ENCODE measurements at regions not wholly inside any gene's neighbourhood (a gene's known extent, or its start where the extent isn't known, plus 50 kb on each side); places are given as distances from the start of the nearest gene placed in this dataset.
A peak's percentile ranks its signal among the peaks of the same experiment; 100 is the strongest.

- POLR2A ChIA-PET (ENCODE audit: partially characterized antibody) = no interaction called here
- Histone ChIP-seq H2BK120ac (replicated peaks; ENCODE audit: low read depth, low read length) (no peak overlapping the region), H4K91ac (replicated peaks; ENCODE audit: insufficient read length, low read length) (no peak overlapping the region), H3K9me3 (ENCODE audit: insufficient read depth in 2 of 2, low read depth in 1 of 2, low read length in 1 of 2) (no peaks in the 10 kb centered on the region), H3K27me3 (replicated peaks in 1 of 4; ENCODE audit: control insufficient read depth in 3 of 4, extremely low read depth in 1 of 4, insufficient read depth in 3 of 4, low read length in 3 of 4) (peaks cover 0 to 1% (median 0%) of the 10 kb centered on the region in 4 experiments; a peak in 1 of 7 replicates), H3K4me1 (replicated peaks in 1 of 4; ENCODE audit: control insufficient read depth in 3 of 4, insufficient read depth in 4 of 4, low read length in 3 of 4) (peaks cover 0 to 3% (median 0%) of the 10 kb centered on the region in 4 experiments; a peak in 2 of 7 replicates), H3K14ac (ENCODE audit: insufficient read length) (no peak overlapping the region), H3K23me2 (ENCODE audit: low read depth, low read length) (peaks cover 2% of the 10 kb centered on the region; the same call in 1 of the 2 replicates), H3K18ac (ENCODE audit: extremely low read depth, low read length) (no peak overlapping the region), H3K4me2 (ENCODE audit: insufficient read depth in 1 of 2, low read depth in 2 of 2, low read length in 2 of 2) (no peak overlapping the region), H2BK12ac (ENCODE audit: low read depth, low read length) (no peak overlapping the region), H3K4ac (replicated peaks; ENCODE audit: insufficient read length, low read depth, low read length) (no peak overlapping the region), H3K56ac (replicated peaks; ENCODE audit: insufficient read length, low read depth, low read length) (no peak overlapping the region), H3K79me2 (ENCODE audit: control insufficient read depth in 1 of 2, insufficient read depth in 2 of 2, low read length in 2 of 2) (no peaks in the 10 kb centered on the region), H4K5ac (ENCODE audit: insufficient read length, low read depth, low read length) (no peak overlapping the region), H2AFZ (ENCODE audit: low read length) (no peak overlapping the region), H3K4me3 (ENCODE audit: extremely low read depth in 1 of 4, insufficient read depth in 2 of 4, low read depth in 3 of 4, low read length in 4 of 4) (no peak overlapping the region), H3K27ac (ENCODE audit: low read depth, low read length) (no peak overlapping the region), H4K8ac (ENCODE audit: extremely low read depth, insufficient read depth, low read length) (no peak overlapping the region), H3K23ac (ENCODE audit: insufficient read length) (no peak overlapping the region), H2BK15ac (ENCODE audit: low read length) (no peak overlapping the region), H3K36me3 (ENCODE audit: control insufficient read depth in 2 of 4, insufficient read depth in 4 of 4, low read length in 3 of 4) (peaks cover 0 to 3% (median 0%) of the 10 kb centered on the region in 4 experiments; a peak in 4 of 8 replicates), H3K9ac (replicated peaks in 1 of 4; ENCODE audit: extremely low read depth in 1 of 4, low read depth in 3 of 4, low read length in 3 of 4) (no peak overlapping the region), H2BK5ac (ENCODE audit: low read depth, low read length) (no peak overlapping the region), H2AK5ac (ENCODE audit: low read depth, low read length) (no peak overlapping the region), H2BK20ac (ENCODE audit: low read length) (no peak overlapping the region), H4K20me1 (replicated peaks in 1 of 2; ENCODE audit: control insufficient read depth in 1 of 2, insufficient read depth in 2 of 2, low read length in 2 of 2) (no peaks in the 10 kb centered on the region), H3K79me1 (ENCODE audit: low read depth, low read length) (peaks cover 5% of the 10 kb centered on the region; the same call in 1 of the 2 replicates)
- TF ChIP-seq SUZ12 (IDR thresholded peaks at IDR 0.05; ENCODE audit: low read length) (no peak), CTCF (IDR thresholded peaks at IDR 0.05; ENCODE audit: control extremely low read depth in 1 of 3, insufficient read depth in 1 of 3, low read depth in 1 of 3, low read length in 3 of 3) (peak in 2 of 3 experiments; percentile 40 to 57; a peak in 2 of 4 replicates), ASH2L (IDR thresholded peaks at IDR 0.05; ENCODE audit: low read length) (no peak), RAD21 (IDR thresholded peaks at IDR 0.05 in 1 of 2, conservative IDR thresholded peaks at IDR 0.05 in 1 of 2; ENCODE audit: low read depth in 2 of 2, low read length in 2 of 2) (peak; percentile 56 to 64)
- WGBS, 2 experiments (ENCODE audit: extremely low coverage in 1 of 2, insufficient coverage in 1 of 2, insufficient read length in 1 of 2, insufficient replicate concordance in 2 of 2, low coverage in 1 of 2, low lambda C conversion rate in 2 of 2, missing lambda C conversion rate in 1 of 2) = 82% methylated on average over 1 of the region's 1 CpG; no CpG with 5 or more reads in 1 of the 2 experiments
- DNase-seq (ENCODE audit: low read depth in 1 of 2, low spot score in 2 of 2) = no peak
- CTCF ChIA-PET (ENCODE audit: partially characterized antibody) = interaction anchor here (0.6 to 3.1 kb wide), 26 partner anchors 10 to 542 kb away, joined by 3 to 10 read pairs (median 3); no protein-coding TSS in a partner anchor
- FAIRE-seq = peak; percentile 24
These were observed 662.2 kb downstream of the XIRP2 start for GRCh38 chr2:167550448-167550847.
